Activated CD4-positive, alpha-beta memory T cell treated with anti-CD3 and anti-CD28 coated beads for 36 hours (primary cell): ENCODE measurements at regions not wholly inside any gene's neighbourhood (a gene's known extent, or its start where the extent isn't known, plus 50 kb on each side); places are given as distances from the start of the nearest gene placed in this dataset.

Experiments used
- CTCF ChIA-PET: fragments of 350-600 bp; sonication (Branson Sonifier 250); formaldehyde crosslinking; loops from one replicate; lab custom pipeline; 2021; ENCODE audit warnings: antibody characterized with exemption, inconsistent platforms; lab: Charles Lee
- POLR2A ChIA-PET: fragments of 350-600 bp; sonication (Branson Sonifier 250); formaldehyde crosslinking; loops from one replicate; lab custom pipeline; 2021; ENCODE audit warnings: antibody characterized with exemption; lab: Charles Lee
- DNase-seq: peaks from one replicate; pipeline ENCODE4 v3.0.0-alpha.2; 2020
- H3K27ac Mint-ChIP-seq: one replicate; pipeline ENCODE4 v1.8.0; 2021; ENCODE audit warnings: mixed read lengths
- H3K27me3 Mint-ChIP-seq: one replicate; pipeline ENCODE4 v1.8.0; 2021; ENCODE audit warnings: mixed read lengths
- H3K36me3 Mint-ChIP-seq: one replicate; pipeline ENCODE4 v1.8.0; 2021; ENCODE audit warnings: mixed read lengths
- H3K4me1 Mint-ChIP-seq: one replicate; pipeline ENCODE4 v1.8.0; 2021; ENCODE audit warnings: low read depth, mixed read lengths
- H3K4me3 Mint-ChIP-seq: one replicate; pipeline ENCODE4 v1.8.0; 2021; ENCODE audit warnings: mild to moderate bottlenecking, mixed read lengths
- H3K9me3 Mint-ChIP-seq: one replicate; pipeline ENCODE4 v1.8.0; 2021; ENCODE audit warnings: mixed read lengths
- intact Hi-C: fragments of 100-400 bp; cut with micrococcal nuclease; formaldehyde crosslinking; loops from one replicate; pipeline ENCODE4 v1.15.1; 2023

DNA sequence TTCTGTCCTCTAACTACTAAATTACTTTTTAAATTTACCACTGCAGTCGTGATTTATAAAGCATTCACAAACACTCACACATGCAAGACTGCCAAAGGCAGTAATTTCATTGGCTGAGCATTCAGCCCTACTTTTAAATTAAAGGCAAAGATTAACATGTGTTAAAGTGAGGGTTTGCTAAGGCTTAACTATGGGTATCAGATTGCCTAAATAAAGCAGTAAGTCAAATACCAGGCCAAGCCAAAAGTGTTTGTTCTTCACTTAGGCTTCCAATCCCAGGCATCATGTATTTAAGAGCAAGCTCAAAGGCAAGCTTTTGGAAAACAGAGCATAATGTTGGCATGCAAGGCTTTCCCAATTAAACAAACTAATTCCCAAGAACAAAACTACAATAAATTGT lies 187.3 kb downstream of the SUCNR1 start:
- no peak overlapping the region for H3K4me3 Mint-ChIP-seq
- DNase-seq, result no peak
- H3K4me1 Mint-ChIP-seq, result no peaks in the 10 kb centered on the region
- intact Hi-C loops, result no loop called here
- no peak overlapping the region for H3K27ac Mint-ChIP-seq
- no peaks in the 10 kb centered on the region for H3K36me3 Mint-ChIP-seq
- no peaks in the 10 kb centered on the region for H3K9me3 Mint-ChIP-seq
- ChIA-PET CTCF (no interaction called here), POLR2A (no interaction called here)
- no peaks in the 10 kb centered on the region for H3K27me3 Mint-ChIP-seq

DNA sequence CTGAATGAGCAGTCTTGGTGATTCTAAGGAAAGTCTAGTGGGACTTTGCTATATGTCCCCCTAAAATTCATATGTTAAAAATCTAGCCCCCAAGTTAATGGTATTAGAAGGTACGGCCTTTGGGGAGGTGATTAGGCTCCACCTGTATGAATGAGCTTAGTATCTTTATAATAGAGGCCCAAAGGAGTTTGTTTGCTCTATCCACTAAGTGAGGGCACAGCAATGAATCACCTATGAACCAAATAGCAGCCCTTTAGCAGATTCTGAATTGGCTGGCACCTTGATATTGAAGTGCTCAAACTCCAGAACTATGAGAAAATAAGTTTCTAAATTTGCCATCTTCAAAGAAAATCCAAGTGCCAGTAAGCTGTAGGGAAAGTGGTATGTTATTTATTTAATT lies 187.9 kb downstream of the SUCNR1 start:
- H3K9me3 Mint-ChIP-seq, result no peaks in the 10 kb centered on the region
- CTCF ChIA-PET, result no interaction called here
- H3K36me3 Mint-ChIP-seq, result no peaks in the 10 kb centered on the region

GRCh38 chr3:152069871-152070270 lies 196.4 kb downstream of the SUCNR1 start:
- no peaks in the 10 kb centered on the region for H3K27me3 Mint-ChIP-seq
- no peak for DNase-seq
- ChIA-PET POLR2A (no interaction called here), CTCF (interaction anchor here (1.1 to 3.8 kb wide), 3 partner anchors 375 to 403 kb away, joined by 4 to 32 read pairs (median 25); no protein-coding TSS in a partner anchor)
- peaks cover 4% of the 10 kb centered on the region for H3K36me3 Mint-ChIP-seq
- no peaks in the 10 kb centered on the region for H3K9me3 Mint-ChIP-seq
- H3K4me3 Mint-ChIP-seq, result no peak overlapping the region
- no peaks in the 10 kb centered on the region for H3K4me1 Mint-ChIP-seq
- intact Hi-C loops, result loop anchor here (5.0 to 10.0 kb wide), 3 partner anchors 57 to 255 kb away; no protein-coding TSS in a partner anchor
- H3K27ac Mint-ChIP-seq, result no peak overlapping the region

More for the DNA sequence above, 187.9 kb downstream of the SUCNR1 start:
- DNase-seq, result no peak
- Mint-ChIP-seq H3K27ac (no peak overlapping the region), H3K4me3 (no peak overlapping the region), H3K4me1 (no peaks in the 10 kb centered on the region), H3K27me3 (no peaks in the 10 kb centered on the region)
- intact Hi-C loops, result no loop called here
- POLR2A ChIA-PET, result no interaction called here

- no peak for DNase-seq
These were observed 197.4 kb upstream of the MBNL1 start for GRCh38 chr3:152071315-152071714.

GRCh38 chr3:152071924-152072323 lies 196.8 kb upstream of the MBNL1 start:
- H3K9me3 Mint-ChIP-seq, result no peaks in the 10 kb centered on the region
- no peak overlapping the region for H3K4me3 Mint-ChIP-seq
- H3K27me3 Mint-ChIP-seq, result no peaks in the 10 kb centered on the region
- H3K36me3 Mint-ChIP-seq, result peaks cover 4% of the 10 kb centered on the region
- intact Hi-C loops, result loop anchor here (1.0 to 10.0 kb wide), 7 partner anchors 55 to 452 kb away; no protein-coding TSS in a partner anchor
- H3K4me1 Mint-ChIP-seq, result peaks cover 2% of the 10 kb centered on the region
- DNase-seq, result no peak
- CTCF ChIA-PET, result interaction anchor here (0.8 to 3.8 kb wide), 18 partner anchors 49 to 453 kb away, joined by 3 to 32 read pairs (median 4); no protein-coding TSS in a partner anchor
- POLR2A ChIA-PET, result no interaction called here
- H3K27ac Mint-ChIP-seq, result no peak overlapping the region

More at GRCh38 chr3:152071315-152071714, 197.4 kb upstream of the MBNL1 start:
- H3K4me1 Mint-ChIP-seq, result peaks cover 2% of the 10 kb centered on the region
- H3K27me3 Mint-ChIP-seq, result no peaks in the 10 kb centered on the region
- peaks cover 4% of the 10 kb centered on the region for H3K36me3 Mint-ChIP-seq
- CTCF ChIA-PET, result interaction anchor here (0.8 to 3.8 kb wide), 18 partner anchors 50 to 454 kb away, joined by 3 to 32 read pairs (median 4); no protein-coding TSS in a partner anchor
- intact Hi-C loops, result loop anchor here (5.0 to 10.0 kb wide), 3 partner anchors 56 to 253 kb away; no protein-coding TSS in a partner anchor
- H3K9me3 Mint-ChIP-seq, result no peaks in the 10 kb centered on the region
- POLR2A ChIA-PET, result no interaction called here
- H3K4me3 Mint-ChIP-seq, result no peak overlapping the region
- no peak overlapping the region for H3K27ac Mint-ChIP-seq

DNA sequence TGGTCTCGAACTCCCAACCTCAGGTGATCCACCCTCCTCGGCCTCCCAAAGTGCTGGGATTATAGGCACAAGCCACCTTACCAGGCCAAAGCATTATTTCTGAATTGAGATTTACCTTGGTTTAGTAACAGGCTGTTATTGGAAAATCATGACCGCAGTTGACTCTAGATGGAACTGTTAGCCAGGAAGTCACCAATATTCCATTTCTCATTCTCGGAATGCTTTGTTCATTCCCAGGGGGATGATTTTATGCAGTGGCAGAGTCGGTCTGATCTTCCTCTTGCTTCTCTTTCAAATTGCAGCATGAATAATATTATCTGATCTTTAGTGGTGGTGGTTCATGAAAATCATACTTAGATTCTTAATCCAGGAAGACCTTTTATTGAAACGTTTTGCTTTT lies 195.5 kb upstream of the MBNL1 start:
- ChIA-PET CTCF (interaction anchor here (1.8 to 3.8 kb wide), 6 partner anchors 104 to 449 kb away, joined by 5 to 32 read pairs (median 12); no protein-coding TSS in a partner anchor), POLR2A (no interaction called here)
- no peak for DNase-seq
- Mint-ChIP-seq H3K27ac (no peak overlapping the region), H3K27me3 (no peaks in the 10 kb centered on the region), H3K4me1 (peaks cover 2% of the 10 kb centered on the region), H3K9me3 (no peaks in the 10 kb centered on the region), H3K4me3 (no peak overlapping the region), H3K36me3 (peaks cover 4% of the 10 kb centered on the region)
- intact Hi-C loops, result loop anchor here (5.0 to 10.0 kb wide), 3 partner anchors 54 to 252 kb away; no protein-coding TSS in a partner anchor

GRCh38 chr3:152076148-152076547 lies 192.6 kb upstream of the MBNL1 start:
- no peak for DNase-seq
- CTCF ChIA-PET, result interaction anchor here (1.0 to 1.6 kb wide), 2 partner anchors 19 to 396 kb away, joined by 3 to 7 read pairs; no protein-coding TSS in a partner anchor
- POLR2A ChIA-PET, result no interaction called here
- Mint-ChIP-seq H3K9me3 (peaks cover 8% of the 10 kb centered on the region), H3K4me1 (peaks cover 2% of the 10 kb centered on the region), H3K27ac (no peak overlapping the region), H3K27me3 (no peaks in the 10 kb centered on the region), H3K36me3 (no peaks in the 10 kb centered on the region), H3K4me3 (no peak overlapping the region)
- intact Hi-C loops, result loop anchor here (10.0 kb wide), 1 partner anchor 249 kb away; no protein-coding TSS in a partner anchor

DNA sequence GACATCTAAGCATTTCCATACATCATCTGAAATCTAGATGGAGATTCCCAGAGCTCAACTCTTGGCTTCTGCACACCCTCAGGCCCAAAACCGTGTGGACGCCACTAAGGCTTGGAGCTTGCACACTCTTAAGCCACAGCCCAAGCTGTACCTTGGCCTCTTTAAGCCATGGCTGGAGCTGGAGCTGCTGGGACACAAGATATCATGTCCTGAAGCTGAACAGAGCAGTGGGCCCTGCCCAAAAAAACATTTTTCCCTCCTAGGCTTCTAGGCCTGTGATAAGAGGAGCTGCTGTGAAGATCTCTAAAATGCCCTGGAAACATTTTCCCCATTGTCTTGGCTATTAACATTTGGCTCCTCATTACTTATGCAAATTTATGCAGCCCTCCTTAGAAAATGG lies 188.7 kb upstream of the MBNL1 start:
- no peaks in the 10 kb centered on the region for H3K27me3 Mint-ChIP-seq
- POLR2A ChIA-PET, result no interaction called here
- intact Hi-C loops, result loop anchor here (10.0 kb wide), 1 partner anchor 245 kb away; no protein-coding TSS in a partner anchor

GRCh38 chr3:152083135-152083534 lies 185.6 kb upstream of the MBNL1 start:
- Mint-ChIP-seq H3K9me3 (peaks cover 8% of the 10 kb centered on the region), H3K27ac (no peak overlapping the region), H3K4me3 (no peak overlapping the region), H3K36me3 (no peaks in the 10 kb centered on the region), H3K4me1 (no peaks in the 10 kb centered on the region), H3K27me3 (no peaks in the 10 kb centered on the region)
- ChIA-PET CTCF (no interaction called here), POLR2A (no interaction called here)
- no peak for DNase-seq
- intact Hi-C loops, result no loop called here

More for the DNA sequence above, 188.7 kb upstream of the MBNL1 start:
- DNase-seq, result no peak
- Mint-ChIP-seq H3K9me3 (peaks cover 8% of the 10 kb centered on the region), H3K27ac (no peak overlapping the region), H3K4me1 (peaks cover 2% of the 10 kb centered on the region), H3K4me3 (no peak overlapping the region), H3K36me3 (no peaks in the 10 kb centered on the region)
- CTCF ChIA-PET, result no interaction called here

GRCh38 chr3:152084441-152085158 lies 184.1 kb upstream of the MBNL1 start:
- H3K27ac Mint-ChIP-seq, result no peak overlapping the region
- peaks cover 3% of the 10 kb centered on the region for H3K9me3 Mint-ChIP-seq
- DNase-seq, result no peak
- H3K36me3 Mint-ChIP-seq, result no peaks in the 10 kb centered on the region
- intact Hi-C loops, result no loop called here
- POLR2A ChIA-PET, result no interaction called here
- no peak overlapping the region for H3K4me3 Mint-ChIP-seq
- CTCF ChIA-PET, result no interaction called here
- no peaks in the 10 kb centered on the region for H3K4me1 Mint-ChIP-seq
- H3K27me3 Mint-ChIP-seq, result no peaks in the 10 kb centered on the region

DNA sequence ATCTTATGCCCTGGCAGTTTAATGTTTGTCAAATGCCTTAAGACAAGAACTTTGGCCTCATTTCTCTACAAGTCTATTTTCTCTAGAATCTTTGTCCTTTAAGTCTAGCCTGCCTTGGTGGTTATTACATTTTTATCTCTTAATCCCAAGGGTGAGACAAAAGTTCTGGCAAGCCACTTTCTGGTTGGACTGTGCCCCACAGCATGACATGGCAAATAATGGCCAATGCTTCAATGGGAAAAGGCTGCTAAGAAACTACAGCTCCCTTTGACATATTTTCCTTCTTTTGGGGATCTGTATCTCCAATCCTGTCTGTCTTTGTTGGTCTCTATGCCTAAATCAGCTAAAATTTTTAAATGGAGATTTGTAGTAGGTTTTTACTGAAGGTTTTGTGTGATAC lies 181.6 kb upstream of the MBNL1 start:
- ChIA-PET CTCF (no interaction called here), POLR2A (no interaction called here)
- Mint-ChIP-seq H3K4me1 (no peaks in the 10 kb centered on the region), H3K27ac (no peak overlapping the region), H3K4me3 (no peak overlapping the region), H3K36me3 (no peaks in the 10 kb centered on the region), H3K9me3 (no peaks in the 10 kb centered on the region), H3K27me3 (no peaks in the 10 kb centered on the region)
- DNase-seq, result no peak
- intact Hi-C loops, result no loop called here

DNA sequence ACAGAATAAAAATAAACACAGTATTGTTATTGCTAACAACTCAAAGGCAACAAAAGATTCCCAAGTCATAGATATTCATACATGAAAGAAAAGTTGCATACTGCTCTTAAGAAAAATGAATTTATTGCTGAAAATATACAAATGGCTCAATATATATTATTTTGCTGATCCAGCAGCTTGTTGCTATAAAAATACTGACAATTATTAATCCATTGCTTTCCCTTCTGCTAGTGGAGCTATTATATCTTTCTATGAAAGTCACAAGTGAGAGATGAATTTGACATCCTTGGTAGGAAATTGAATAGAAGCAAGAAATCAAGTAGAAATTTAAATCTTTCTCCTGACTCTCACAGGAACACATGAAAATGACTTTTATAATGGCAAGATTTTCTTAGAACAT lies 179.2 kb upstream of the MBNL1 start:
- Mint-ChIP-seq H3K9me3 (peaks cover 2% of the 10 kb centered on the region), H3K36me3 (no peaks in the 10 kb centered on the region), H3K27ac (no peak overlapping the region), H3K4me1 (no peaks in the 10 kb centered on the region), H3K4me3 (no peak overlapping the region), H3K27me3 (no peaks in the 10 kb centered on the region)
- ChIA-PET CTCF (interaction anchor here (1.2 kb wide), 1 partner anchor 383 kb away, joined by 3 read pairs; no protein-coding TSS in a partner anchor), POLR2A (no interaction called here)
- intact Hi-C loops, result no loop called here
- DNase-seq, result no peak
